Nephron (organoid): ENCODE measurements at regions not wholly inside any gene's neighbourhood (a gene's known extent, or its start where the extent isn't known, plus 50 kb on each side); places are given as distances from the start of the nearest gene placed in this dataset.
"Not testable (repeated sequence)": the region's sequence is repeated elsewhere in the genome, so short reads cannot be mapped to it uniquely, and the experiment has no call there.

Source experiments
- H3K27ac Mint-ChIP-seq, 3 experiments: 2 replicates each; pipeline ENCODE4 v1.8.0; 2020; ENCODE audit warnings: mixed read lengths in 3 of 3, mild to moderate bottlenecking in 2 of 3, moderate library complexity in 1 of 3
- H3K27me3 Mint-ChIP-seq: 2 replicates; pipeline ENCODE4 v1.8.0; 2021; ENCODE audit warnings: low read depth, mild to moderate bottlenecking, moderate library complexity, mixed read lengths
- H3K36me3 Mint-ChIP-seq: 2 replicates; pipeline ENCODE4 v1.8.0; 2020; ENCODE audit warnings: low read depth, mixed read lengths
- H3K4me1 Mint-ChIP-seq: 2 replicates; pipeline ENCODE4 v1.8.0; 2020; ENCODE audit warnings: mixed read lengths
- H3K4me3 Mint-ChIP-seq, 3 experiments: 2 replicates each; pipeline ENCODE4 v1.8.0; 2020; ENCODE audit warnings: mild to moderate bottlenecking in 3 of 3, mixed read lengths in 3 of 3, moderate library complexity in 2 of 3
- H3K9me3 Mint-ChIP-seq: 2 replicates; pipeline ENCODE4 v1.8.0; 2020; ENCODE audit warnings: mixed read lengths
- CTCF ChIP-seq, 3 experiments: fragments of 200-600 bp; sonication (generic); IDR thresholded peaks; one replicate each; pipeline ENCODE4 v1.5.0; 2021; ENCODE audit warnings: antibody characterized with exemption in 3 of 3; ENCODE audit not compliant: unreplicated experiment in 3 of 3

GRCh38 chrX:65932173-65933084 lies 107.5 kb downstream of the VSIG4 start:
- Mint-ChIP-seq H3K9me3 (peaks cover 13% of the 10 kb centered on the region), H3K4me3 (no peak overlapping the region), H3K27me3 (no peaks in the 10 kb centered on the region), H3K4me1 (no peaks in the 10 kb centered on the region), H3K27ac (no peak overlapping the region), H3K36me3 (no peaks in the 10 kb centered on the region)
- no peak for TF ChIP-seq CTCF (IDR thresholded peaks at IDR 0.05; ENCODE audit: unreplicated experiment in 3 of 3)

- H3K4me3 Mint-ChIP-seq, result no peak overlapping the region
- TF ChIP-seq CTCF (IDR thresholded peaks at IDR 0.05; ENCODE audit: unreplicated experiment in 3 of 3), result no peak
- H3K4me1 Mint-ChIP-seq, result no peaks in the 10 kb centered on the region
- H3K27me3 Mint-ChIP-seq, result no peaks in the 10 kb centered on the region
- no peaks in the 10 kb centered on the region for H3K36me3 Mint-ChIP-seq
- no peak overlapping the region for H3K27ac Mint-ChIP-seq
- H3K9me3 Mint-ChIP-seq, result peaks cover 9% of the 10 kb centered on the region
Measured at GRCh38 chrX:65928522-65928921, 111.4 kb downstream of the VSIG4 start.

GRCh38 chrX:65927386-65927785 lies 112.5 kb downstream of the VSIG4 start:
- not testable (repeated sequence) for H3K4me1 Mint-ChIP-seq, H3K36me3 Mint-ChIP-seq, H3K9me3 Mint-ChIP-seq, H3K27ac Mint-ChIP-seq, H3K27me3 Mint-ChIP-seq, H3K4me3 Mint-ChIP-seq

- no peak for TF ChIP-seq CTCF (IDR thresholded peaks at IDR 0.05; ENCODE audit: unreplicated experiment in 3 of 3)
- peaks cover under 1% of the 10 kb centered on the region for H3K4me1 Mint-ChIP-seq
- no peaks in the 10 kb centered on the region for H3K27me3 Mint-ChIP-seq
- H3K9me3 Mint-ChIP-seq, result peaks cover 5% of the 10 kb centered on the region
- H3K4me3 Mint-ChIP-seq, result no peak overlapping the region
- no peak overlapping the region for H3K27ac Mint-ChIP-seq
- H3K36me3 Mint-ChIP-seq, result no peaks in the 10 kb centered on the region
Measured at GRCh38 chrX:65926095-65927019, 113.5 kb downstream of the VSIG4 start.

DNA sequence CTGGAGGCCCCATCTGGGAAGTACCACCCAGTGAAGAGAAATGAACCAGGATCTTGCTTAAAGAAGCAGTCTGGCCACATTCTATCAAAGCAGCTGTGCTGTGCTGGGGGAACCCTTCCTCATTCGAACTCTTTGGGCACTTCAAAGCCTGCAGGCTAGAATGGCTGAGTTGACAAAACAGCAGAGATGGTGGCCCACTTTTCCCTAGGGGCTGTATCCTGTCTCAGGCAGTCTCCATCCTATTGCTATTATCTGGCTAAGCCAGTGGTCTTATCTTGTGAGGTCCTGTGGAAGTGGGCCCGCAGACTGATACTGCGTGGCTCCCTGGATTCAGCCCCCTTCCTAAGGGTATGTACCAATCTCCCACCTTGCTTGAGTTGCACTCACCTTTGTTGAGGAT lies 114.3 kb downstream of the VSIG4 start:
- Mint-ChIP-seq H3K4me3 (no peak overlapping the region), H3K27ac (no peak overlapping the region), H3K36me3 (no peaks in the 10 kb centered on the region), H3K9me3 (peaks cover 5% of the 10 kb centered on the region), H3K4me1 (peaks cover 7% of the 10 kb centered on the region), H3K27me3 (no peaks in the 10 kb centered on the region)
- TF ChIP-seq CTCF (IDR thresholded peaks at IDR 0.05; ENCODE audit: unreplicated experiment in 3 of 3), result no peak

- no peak overlapping the region for H3K4me3 Mint-ChIP-seq
- H3K9me3 Mint-ChIP-seq, result peaks cover 11% of the 10 kb centered on the region
- H3K27ac Mint-ChIP-seq, result no peak overlapping the region
- TF ChIP-seq CTCF (IDR thresholded peaks at IDR 0.05; ENCODE audit: unreplicated experiment in 3 of 3), result no peak
- H3K27me3 Mint-ChIP-seq, result no peaks in the 10 kb centered on the region
- H3K36me3 Mint-ChIP-seq, result no peaks in the 10 kb centered on the region
- H3K4me1 Mint-ChIP-seq, result peaks cover 13% of the 10 kb centered on the region
Measured at GRCh38 chrX:65925005-65925404, 114.9 kb downstream of the VSIG4 start.
